A673 (cell line): ENCODE measurements at regions not wholly inside any gene's neighbourhood (a gene's known extent, or its start where the extent isn't known, plus 50 kb on each side); places are given as distances from the start of the nearest gene placed in this dataset.

Experiments
- BruUV-seq: library from RNA; stranded (reverse); fragments of 400-500 nt; replicated peaks from 2 replicates; lab custom pipeline; 2021; lab: Mats Ljungman, UMichigan
- CTCF ChIA-PET: fragments of 300-600 bp; sonication (Branson Sonifier 250); formaldehyde crosslinking; loops from one replicate; lab custom pipeline; 2022; ENCODE audit warnings: antibody characterized with exemption; lab: Charles Lee
- POLR2A ChIA-PET: fragments of 300-600 bp; sonication (Branson Sonifier 250); formaldehyde crosslinking; loops from one replicate; lab custom pipeline; 2022; ENCODE audit warnings: antibody characterized with exemption; ENCODE audit not compliant: low non-redundant PET; lab: Charles Lee
- DNase-seq: peaks from one replicate; pipeline ENCODE4 v3.0.0-alpha.2; 2015; ENCODE audit warnings: low spot score
- H3K27ac ChIP-seq: fragments of 200-600 bp; sonication (generic); 2 replicates; pipeline ENCODE4 v1.5.1; 2016; ENCODE audit warnings: mixed run types, low read depth, mild to moderate bottlenecking, mixed read lengths, antibody characterized with exemption, low read length; ENCODE audit not compliant: poor library complexity, severe bottlenecking
- H3K27me3 ChIP-seq: fragments of 200-600 bp; sonication (generic); replicated peaks from 2 replicates; pipeline ENCODE4 v1.6.1; 2017; ENCODE audit warnings: mixed run types, low read depth, mild to moderate bottlenecking, mixed read lengths, antibody characterized with exemption, low read length; ENCODE audit not compliant: insufficient read depth, poor library complexity
- H3K36me3 ChIP-seq: fragments of 200-600 bp; sonication (generic); 2 replicates; pipeline ENCODE4 v1.6.1; 2016; ENCODE audit warnings: mixed run types, mild to moderate bottlenecking, mixed read lengths, antibody characterized with exemption, low read length; ENCODE audit not compliant: insufficient read depth, poor library complexity, severe bottlenecking
- H3K4me1 ChIP-seq: fragments of 200-600 bp; sonication (generic); 2 replicates; pipeline ENCODE4 v1.6.1; 2017; ENCODE audit warnings: mixed run types, mild to moderate bottlenecking, mixed read lengths, antibody characterized with exemption, low read length; ENCODE audit not compliant: insufficient read depth, poor library complexity, severe bottlenecking
- H3K4me3 ChIP-seq: fragments of 200-600 bp; sonication (generic); 2 replicates; pipeline ENCODE4 v1.5.1; 2016; ENCODE audit warnings: low read depth, mixed run types, mild to moderate bottlenecking, mixed read lengths, low read length; ENCODE audit not compliant: poor library complexity, severe bottlenecking
- H3K9me3 ChIP-seq: fragments of 200-600 bp; sonication (generic); 2 replicates; pipeline ENCODE4 v1.6.1; 2016; ENCODE audit warnings: mixed run types, low read depth, mild to moderate bottlenecking, mixed read lengths, antibody characterized with exemption, low read length; ENCODE audit not compliant: poor library complexity, severe bottlenecking
- EZH2 ChIP-seq: fragments of 200-600 bp; sonication (generic); IDR thresholded peaks from 2 replicates; pipeline ENCODE4 v1.6.1; 2017; ENCODE audit warnings: borderline replicate concordance, low read depth, mild to moderate bottlenecking, mixed read lengths, antibody characterized with exemption, low read length; ENCODE audit not compliant: poor library complexity, severe bottlenecking
- intact Hi-C: fragments of 100-400 bp; cut with micrococcal nuclease; formaldehyde crosslinking; loops from one replicate; pipeline ENCODE4 v1.10.0; 2022; ENCODE audit not compliant: unreplicated experiment
- TF ChIP-seq, protein P1 (sequence below): fragments of 300-800, 200-600 bp; sonication (generic); conservative IDR thresholded peaks from 2 replicates; pipeline ENCODE4 v1.5.1; 2017; ENCODE audit warnings: low read depth, mild to moderate bottlenecking, antibody characterized with exemption, low read length, moderate library complexity, mixed read lengths

DNA sequence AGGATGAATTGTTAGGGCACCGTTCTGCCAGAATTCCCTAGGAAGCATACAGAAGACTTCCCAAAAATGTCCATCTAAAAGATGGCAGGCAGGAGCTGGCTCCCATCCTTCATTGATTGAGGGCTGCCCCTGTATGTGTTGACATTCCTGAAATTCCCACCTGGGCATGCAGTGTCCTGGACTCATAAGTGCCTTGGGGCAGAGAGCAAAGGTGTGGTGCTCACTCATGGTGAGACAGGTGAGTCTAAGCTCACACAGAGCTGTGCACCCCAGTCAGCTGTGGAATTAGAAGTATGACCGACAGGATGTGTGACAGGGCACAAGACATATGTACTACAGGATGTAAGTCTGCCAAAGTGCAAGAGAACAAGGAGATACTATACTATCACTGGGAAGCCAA is 271.9 kb downstream of the MID1IP1 start:
- Histone ChIP-seq H3K9me3 (no peaks in the 10 kb centered on the region), H3K27ac (no peak overlapping the region)

DNA sequence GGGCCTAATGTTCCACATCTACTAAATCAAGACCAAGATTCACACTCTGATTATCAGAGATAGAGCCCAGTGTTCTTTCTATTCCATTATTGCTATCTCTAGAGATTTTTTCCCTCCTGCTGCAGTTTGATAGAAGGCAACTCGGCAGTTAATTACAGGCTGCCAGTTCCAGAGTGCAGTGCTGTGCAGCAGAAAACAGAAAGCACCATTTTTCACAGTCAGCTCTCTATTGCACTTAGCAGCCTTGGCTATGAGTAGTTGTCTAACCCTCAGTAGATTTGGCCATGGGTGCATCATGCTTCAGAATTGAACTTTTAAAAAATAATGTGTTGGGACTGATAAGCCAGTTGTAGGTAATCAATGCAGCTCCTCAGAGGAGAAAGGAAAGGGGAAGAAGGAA is 295.3 kb downstream of the MID1IP1 start:
- no peak for DNase-seq
- Histone ChIP-seq H3K4me1 (no peaks in the 10 kb centered on the region), H3K36me3 (no peaks in the 10 kb centered on the region), H3K4me3 (no peak overlapping the region), H3K9me3 (no peaks in the 10 kb centered on the region), H3K27ac (no peak overlapping the region), H3K27me3 (no peaks in the 10 kb centered on the region)
- BruUV-seq: no TSS peak
- ChIA-PET CTCF (no interaction called here), POLR2A (no interaction called here)
- intact Hi-C loops: no loop called here
- TF ChIP-seq, protein P1, sequence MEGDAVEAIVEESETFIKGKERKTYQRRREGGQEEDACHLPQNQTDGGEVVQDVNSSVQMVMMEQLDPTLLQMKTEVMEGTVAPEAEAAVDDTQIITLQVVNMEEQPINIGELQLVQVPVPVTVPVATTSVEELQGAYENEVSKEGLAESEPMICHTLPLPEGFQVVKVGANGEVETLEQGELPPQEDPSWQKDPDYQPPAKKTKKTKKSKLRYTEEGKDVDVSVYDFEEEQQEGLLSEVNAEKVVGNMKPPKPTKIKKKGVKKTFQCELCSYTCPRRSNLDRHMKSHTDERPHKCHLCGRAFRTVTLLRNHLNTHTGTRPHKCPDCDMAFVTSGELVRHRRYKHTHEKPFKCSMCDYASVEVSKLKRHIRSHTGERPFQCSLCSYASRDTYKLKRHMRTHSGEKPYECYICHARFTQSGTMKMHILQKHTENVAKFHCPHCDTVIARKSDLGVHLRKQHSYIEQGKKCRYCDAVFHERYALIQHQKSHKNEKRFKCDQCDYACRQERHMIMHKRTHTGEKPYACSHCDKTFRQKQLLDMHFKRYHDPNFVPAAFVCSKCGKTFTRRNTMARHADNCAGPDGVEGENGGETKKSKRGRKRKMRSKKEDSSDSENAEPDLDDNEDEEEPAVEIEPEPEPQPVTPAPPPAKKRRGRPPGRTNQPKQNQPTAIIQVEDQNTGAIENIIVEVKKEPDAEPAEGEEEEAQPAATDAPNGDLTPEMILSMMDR: no peak
- TF ChIP-seq EZH2: no peak

More for the DNA sequence above, 271.9 kb downstream of the MID1IP1 start:
- no peak for TF ChIP-seq EZH2
- ChIA-PET CTCF (no interaction called here), POLR2A (no interaction called here)
- no peaks in the 10 kb centered on the region for H3K36me3 ChIP-seq
- H3K4me1 ChIP-seq: no peaks in the 10 kb centered on the region
- H3K27me3 ChIP-seq: no peaks in the 10 kb centered on the region
- DNase-seq: no peak
- intact Hi-C loops: no loop called here
- BruUV-seq: no TSS peak
- no peak overlapping the region for H3K4me3 ChIP-seq

DNA sequence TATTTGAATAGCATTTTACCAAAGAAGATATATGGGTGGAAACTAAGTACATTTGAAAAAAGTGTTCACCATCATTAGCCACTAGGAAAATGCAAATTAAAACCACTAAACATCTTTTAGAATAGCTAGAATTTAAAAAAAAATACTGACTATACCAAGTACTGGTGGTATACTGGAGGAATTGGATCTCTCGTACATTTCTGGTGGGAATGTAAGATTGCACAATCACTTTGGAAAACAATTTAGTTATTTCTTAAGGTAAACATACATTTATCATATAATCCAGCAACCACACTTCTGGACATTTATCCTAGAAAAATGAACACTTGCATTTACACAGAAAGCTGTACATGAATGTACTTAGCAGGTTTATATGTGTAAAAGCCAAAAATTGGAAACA is 303.5 kb downstream of the MID1IP1 start:
- ChIA-PET POLR2A (no interaction called here), CTCF (no interaction called here)
- H3K27me3 ChIP-seq: no peaks in the 10 kb centered on the region
- intact Hi-C loops: no loop called here
- no TSS peak for BruUV-seq
- no peaks in the 10 kb centered on the region for H3K4me1 ChIP-seq
- H3K9me3 ChIP-seq: peaks cover 8% of the 10 kb centered on the region
- no peak for DNase-seq
- TF ChIP-seq EZH2: no peak
- TF ChIP-seq, protein P1: no peak
- H3K36me3 ChIP-seq: no peaks in the 10 kb centered on the region
- H3K4me3 ChIP-seq: no peak overlapping the region
- H3K27ac ChIP-seq: no peak overlapping the region

DNA sequence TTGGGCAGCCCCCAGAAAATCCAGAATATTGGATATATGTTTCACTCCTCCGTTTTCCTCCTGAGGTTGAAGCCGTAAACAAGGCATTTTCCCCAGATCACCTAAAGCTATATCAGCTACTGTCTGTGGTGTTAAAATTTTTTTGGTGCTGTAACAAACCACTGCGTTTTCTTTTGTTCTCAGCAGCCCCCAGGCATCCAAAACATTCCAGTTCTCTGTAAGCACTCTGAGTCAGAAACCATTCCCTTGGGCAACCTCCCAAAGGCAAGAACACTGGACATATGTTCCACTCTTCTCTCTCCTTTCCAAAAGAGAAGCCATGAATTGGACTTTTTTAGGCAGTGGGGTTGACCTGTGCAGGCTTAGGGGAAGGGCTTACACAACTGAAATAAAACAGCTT is 310.9 kb downstream of the MID1IP1 start:
- H3K27ac ChIP-seq: no peak overlapping the region
- ChIA-PET POLR2A (no interaction called here), CTCF (no interaction called here)
- H3K27me3 ChIP-seq: no peaks in the 10 kb centered on the region
- TF ChIP-seq EZH2: no peak
- H3K4me1 ChIP-seq: no peaks in the 10 kb centered on the region
- no TSS peak for BruUV-seq
- no peak overlapping the region for H3K4me3 ChIP-seq
- DNase-seq: no peak
- no peaks in the 10 kb centered on the region for H3K36me3 ChIP-seq
- intact Hi-C loops: no loop called here
- peaks cover 8% of the 10 kb centered on the region for H3K9me3 ChIP-seq
